HG03565 (cell line): ENCODE measurements at regions not wholly inside any gene's neighbourhood (a gene's known extent, or its start where the extent isn't known, plus 50 kb on each side); places are given as distances from the start of the nearest gene placed in this dataset.
"Not testable (repeated sequence)": the region's sequence is repeated elsewhere in the genome, so short reads cannot be mapped to it uniquely, and the experiment has no call there.

Source experiments
- ATAC-seq: cut with Tn5 transposase; IDR thresholded peaks from one replicate; pipeline ENCODE4 v1.9.1; 2021; ENCODE audit warnings: mild to moderate bottlenecking, moderate library complexity; ENCODE audit not compliant: unreplicated experiment

DNA sequence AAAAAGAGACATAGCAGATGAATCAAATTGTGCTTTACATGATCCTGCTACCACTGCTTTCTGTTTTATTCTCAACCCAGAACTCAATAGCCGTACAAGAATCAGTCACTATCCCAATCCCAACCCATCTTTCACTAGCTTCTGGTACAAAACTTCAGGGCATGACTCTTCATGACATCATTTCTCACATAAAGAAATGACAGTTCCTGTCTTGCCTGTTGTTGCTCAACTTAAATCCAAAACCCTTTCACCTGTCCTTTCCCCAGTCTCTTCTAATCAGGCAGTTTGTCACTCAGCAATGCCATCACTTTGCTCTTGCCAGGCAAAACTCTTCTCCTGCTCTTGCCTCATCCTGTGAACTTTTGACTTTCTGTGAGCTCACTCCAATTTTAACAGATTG is 962.8 kb downstream of the GALC start:
- no peak for ATAC-seq

DNA sequence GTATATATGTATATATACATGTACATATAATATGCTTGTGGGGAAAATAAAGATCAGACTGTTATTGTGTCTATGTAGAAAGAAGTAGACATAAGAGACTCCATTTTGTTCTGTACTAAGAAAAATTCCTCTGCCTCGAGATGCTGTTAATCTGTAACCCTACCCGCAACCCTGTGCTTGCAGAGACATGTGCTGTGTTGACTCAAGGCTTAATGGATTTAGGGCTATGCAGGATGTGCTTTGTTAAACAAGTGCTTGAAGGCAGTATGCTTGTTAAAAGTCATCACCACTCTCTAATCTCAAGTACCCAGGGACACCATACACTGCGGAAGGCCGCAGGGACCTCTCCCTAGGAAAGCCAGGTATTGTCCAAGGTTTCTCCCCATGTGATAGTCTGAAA is 972.9 kb downstream of the GALC start:
- not testable (repeated sequence) for ATAC-seq

DNA sequence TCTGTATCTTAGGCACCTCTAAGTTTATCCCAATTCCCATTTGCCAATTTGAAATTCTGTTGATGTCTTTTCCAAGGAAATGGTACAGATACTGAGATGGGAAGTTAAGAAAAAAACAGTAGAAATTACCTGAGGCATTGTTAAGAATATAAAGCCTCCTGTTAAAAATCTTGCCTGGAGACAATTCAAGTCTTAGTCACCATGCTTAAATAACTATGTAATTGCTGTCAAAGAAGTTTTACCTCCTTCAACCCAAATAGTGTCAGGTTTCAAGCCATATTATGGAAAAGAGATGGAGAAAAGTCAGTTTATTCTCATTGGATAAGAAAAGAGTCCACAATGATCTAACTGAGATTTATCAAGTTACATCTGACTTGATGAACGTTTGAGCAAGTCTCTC is 974.7 kb downstream of the GALC start:
- no peak for ATAC-seq

DNA sequence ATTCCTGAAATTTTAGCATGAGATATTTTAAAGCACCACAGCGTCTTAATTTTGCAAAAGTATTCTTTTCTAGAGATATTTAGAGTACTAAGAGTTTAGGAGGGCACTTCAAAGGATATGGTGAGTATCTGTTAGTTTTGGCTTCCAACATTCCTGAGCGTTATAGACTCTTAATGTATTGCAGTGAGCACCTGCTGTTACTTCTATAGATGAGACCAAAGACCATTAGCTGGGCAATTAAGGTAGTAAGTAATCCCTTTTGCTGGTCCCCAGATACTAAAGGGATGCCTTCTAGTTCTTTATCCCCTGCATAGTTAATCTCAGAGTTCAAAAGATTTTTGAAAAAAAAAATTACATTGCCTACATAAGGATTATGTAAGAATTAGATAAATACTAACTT is 975.6 kb downstream of the GALC start:
- ATAC-seq = no peak

DNA sequence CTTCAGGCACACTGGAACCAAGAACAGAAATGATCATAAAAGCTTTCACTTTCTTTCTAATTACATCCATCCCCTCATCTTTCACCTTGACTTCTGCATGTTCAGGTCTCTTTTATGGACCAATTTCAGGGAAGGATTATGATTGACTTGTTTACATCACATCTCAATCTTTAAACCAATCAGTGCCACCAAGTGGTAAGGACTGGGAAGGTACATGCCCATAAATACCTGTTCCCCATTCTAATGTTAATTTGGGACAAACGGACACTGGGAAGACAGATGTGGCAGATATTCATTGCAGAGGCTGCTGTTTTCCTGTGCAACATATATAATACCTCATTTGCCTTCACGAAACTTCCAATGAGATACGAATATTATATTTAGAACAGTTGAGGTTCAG is 978.1 kb downstream of the GALC start:
- ATAC-seq = no peak

DNA sequence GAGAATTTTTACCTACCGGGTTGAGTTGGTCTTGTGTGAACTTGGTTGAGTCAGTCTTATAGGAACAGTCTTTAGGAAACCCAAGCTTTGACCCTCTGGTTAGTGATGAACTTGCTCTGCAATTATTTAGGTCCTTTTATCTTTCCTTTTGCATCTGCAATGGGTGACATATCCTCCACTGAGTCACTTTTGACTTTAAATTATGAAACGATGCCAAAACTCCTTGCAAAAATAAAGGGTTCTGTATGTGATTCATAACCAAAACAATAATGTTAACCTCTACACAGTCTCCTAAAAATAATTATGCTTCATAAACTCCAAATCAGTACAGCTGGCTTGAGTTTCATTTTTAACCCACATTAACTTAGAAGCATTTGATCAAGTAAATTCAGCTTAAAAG is 979.4 kb downstream of the GALC start:
- ATAC-seq = no peak

DNA sequence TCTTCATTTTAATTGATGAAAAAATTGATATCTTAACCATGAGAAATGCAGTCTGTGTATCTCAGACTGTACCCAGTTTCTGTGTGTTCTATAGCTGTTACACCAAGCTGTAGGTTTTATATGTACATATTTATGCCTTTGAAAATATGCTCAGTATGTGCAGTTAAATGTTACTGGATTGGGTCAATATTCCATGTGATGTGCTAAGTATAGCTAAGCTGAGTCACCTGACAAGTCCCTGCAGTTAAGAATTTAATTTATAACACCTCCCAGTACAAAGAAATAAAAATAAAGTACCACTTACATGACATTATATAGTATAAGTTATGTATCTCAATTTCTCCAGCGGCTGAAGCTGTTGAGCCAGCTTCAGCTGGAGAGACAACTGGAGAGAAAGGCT is 984.0 kb downstream of the GALC start:
- no peak for ATAC-seq

DNA sequence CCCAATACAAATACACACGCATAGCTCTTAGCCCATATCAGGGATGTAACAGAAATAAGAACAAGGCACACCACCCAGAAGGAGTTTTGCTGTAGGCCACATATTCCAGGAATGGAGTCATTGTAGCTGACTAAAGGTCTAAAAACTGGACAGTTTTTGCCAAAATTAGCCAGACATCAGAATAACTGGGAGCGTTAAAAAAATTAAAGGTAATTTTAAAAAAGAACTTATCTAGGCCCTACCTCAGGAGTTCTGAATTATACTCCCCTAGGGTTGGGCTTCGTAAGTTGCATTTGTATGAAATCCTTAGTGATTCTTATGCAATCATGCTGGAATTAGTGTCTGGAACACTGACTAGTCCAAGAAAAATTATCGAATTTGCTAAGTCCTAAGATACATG is 987.7 kb downstream of the GALC start:
- ATAC-seq = no peak

DNA sequence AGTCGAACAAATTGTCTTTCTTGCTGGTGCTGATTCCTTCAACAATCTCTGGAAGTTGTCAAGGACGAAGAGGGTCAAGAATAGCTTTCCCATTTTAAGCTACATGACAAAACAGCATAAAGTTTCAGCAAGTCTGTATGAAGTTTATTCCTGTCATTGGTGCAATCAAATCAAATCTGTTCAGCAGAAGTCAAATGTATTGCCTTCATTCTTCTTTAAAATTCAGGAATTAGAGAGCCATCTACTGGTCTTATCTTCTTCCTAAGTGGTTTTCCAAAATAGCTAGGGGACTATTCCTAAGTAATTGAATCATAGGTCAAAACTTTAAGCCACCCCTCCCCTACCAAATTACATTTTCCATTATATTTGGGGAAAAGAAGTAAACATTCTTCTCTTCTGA is 990.2 kb downstream of the GALC start:
- no peak for ATAC-seq

DNA sequence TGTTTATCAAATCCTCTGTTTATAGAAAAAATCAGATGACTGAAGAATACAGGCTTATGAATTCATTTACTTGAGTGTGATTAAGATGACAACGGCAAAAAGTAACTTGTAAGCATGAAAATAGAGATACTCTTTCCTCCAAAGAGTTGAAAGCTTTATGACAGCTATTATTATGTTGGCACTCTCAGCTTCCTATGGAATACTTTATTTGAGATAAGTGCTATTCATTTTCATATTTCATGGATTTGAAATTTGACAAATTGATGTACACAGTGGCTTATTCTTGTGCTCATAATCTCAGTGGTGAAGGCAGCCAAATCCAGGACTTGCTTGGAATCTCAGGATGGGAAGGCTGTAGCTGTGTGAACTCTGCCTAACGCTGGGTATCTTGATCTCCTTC is 991.6 kb downstream of the GALC start:
- ATAC-seq = no peak

DNA sequence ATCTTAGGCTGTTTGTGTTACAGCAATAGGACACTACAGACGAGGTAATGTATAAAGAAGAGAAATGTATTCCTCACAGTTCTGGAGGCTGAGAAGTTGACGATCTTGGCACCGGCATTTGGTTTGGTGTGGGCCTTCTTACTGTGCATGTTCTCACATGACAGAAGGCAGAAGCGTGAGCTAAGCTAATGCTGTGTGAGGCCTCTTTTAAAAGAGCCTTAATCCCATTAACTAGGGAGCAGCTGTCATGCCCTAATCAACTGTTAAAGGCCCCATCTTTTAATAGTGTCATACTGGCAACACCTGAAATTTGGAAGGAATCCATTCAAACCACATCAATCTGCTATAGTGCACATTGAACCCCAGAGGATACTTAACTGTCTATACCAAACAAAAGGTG is 992.9 kb downstream of the GALC start:
- no peak for ATAC-seq

DNA sequence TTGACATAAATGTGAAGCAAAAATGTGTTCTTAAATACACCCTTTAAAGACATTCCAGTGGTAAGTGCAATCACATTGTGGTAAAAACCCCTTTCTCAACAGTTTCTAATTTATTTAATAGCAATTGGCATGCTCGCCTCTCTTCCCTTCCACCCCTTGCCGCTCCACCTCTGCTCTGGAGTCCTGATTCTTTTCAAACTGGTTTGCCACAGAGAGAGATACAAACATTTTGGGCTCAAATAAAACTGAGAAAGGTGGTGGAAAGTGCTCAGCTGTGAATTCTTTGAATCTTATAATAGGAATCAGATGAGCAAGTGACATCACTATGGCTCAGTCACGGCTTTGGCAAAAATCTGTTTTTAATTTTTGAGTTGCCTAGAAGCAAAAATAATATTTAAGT is 993.9 kb downstream of the GALC start:
- ATAC-seq = no peak

DNA sequence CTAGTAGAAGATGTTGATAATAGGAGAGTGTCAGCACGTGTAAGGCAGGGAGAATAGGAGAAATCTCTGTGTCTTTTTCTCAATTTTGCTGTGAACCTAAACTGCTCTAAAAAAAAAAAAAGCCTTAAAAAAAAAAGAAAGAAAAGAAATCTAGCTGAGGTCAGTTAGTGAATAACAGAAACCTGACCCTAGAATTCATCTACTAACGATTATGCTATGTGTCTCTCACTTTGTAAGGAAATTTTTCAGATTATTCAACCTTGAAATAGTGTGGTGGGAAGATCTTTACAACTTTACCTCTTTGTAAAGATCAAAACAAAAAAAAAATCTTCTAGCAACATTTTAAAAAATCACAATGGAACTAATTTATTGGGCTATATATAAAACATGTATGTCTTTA is 995.7 kb downstream of the GALC start:
- no peak for ATAC-seq

DNA sequence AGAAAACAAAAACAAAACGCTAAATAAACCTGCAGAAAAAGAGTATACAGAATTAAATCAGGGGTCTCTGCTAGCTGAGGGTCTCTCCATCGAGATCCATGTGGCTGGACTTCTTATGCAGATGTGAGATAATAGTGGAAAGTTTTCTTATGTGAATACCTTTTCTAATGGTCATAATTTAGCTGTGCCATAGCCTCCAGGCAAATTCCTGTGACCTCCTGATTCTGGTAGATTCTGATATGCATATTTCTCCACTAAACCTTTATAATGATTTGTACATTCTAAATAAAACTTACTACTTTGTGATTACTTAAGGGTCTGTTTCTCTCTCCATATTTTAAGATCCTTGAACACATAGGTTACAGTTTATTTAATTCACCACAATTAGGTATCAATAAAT is 1002.6 kb downstream of the GALC start:
- no peak for ATAC-seq

DNA sequence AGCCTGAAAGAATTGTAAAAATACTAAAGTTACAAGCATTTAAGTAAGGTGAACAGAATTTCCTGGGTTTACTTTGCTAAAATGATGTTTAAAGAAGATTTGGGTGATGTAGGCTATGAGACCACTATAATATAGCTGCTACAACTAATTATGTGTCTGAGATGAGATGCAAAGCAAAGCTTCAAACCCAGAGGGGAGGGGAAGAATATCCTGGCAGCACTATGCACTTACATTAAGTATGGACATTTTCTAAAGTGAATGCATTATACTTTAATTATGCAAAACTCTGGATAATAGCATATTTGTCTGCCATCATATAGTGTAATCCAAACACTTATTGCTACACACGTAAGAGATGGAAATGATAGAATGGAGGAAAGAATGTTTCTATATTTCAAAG is 1003.7 kb downstream of the GALC start:
- no peak for ATAC-seq

DNA sequence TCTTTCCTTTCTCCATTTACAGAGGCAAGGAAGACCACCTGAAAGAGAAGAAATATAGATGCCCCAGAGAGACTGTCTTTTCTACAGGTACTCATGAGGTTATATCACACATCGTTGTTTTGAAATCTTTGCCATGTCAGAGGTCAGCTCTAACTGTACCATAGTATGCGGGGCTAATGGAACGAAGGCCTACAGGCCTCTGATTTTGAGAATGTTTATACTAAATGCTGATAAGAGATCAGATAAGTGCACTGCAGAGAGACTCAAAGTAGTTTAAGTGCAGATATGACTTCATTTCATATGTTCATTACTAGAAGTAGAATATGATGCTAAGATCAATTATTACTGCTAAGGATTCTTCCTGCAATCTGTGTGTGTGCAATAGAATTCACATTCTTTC is 1005.0 kb downstream of the GALC start:
- ATAC-seq = no peak

DNA sequence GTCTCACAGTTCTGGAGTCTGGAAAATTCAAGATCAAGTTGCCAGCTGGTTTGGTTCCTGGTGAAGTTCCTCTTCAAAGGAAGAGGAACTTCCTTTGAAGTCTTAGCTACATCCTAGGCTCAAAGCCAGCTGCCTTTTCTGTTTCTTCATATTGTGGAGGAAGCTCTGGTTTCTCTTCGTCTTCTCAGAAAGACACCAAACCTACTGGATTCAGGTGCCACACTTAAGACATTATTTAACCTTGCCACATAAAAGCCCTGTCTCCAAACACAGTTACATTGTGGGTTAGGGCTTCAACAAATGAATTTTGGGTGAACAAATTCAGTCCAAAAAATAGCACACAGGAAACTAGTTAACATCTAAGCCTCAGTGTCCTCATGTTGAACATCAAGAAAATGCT is 1019.8 kb downstream of the GALC start:
- no peak for ATAC-seq

DNA sequence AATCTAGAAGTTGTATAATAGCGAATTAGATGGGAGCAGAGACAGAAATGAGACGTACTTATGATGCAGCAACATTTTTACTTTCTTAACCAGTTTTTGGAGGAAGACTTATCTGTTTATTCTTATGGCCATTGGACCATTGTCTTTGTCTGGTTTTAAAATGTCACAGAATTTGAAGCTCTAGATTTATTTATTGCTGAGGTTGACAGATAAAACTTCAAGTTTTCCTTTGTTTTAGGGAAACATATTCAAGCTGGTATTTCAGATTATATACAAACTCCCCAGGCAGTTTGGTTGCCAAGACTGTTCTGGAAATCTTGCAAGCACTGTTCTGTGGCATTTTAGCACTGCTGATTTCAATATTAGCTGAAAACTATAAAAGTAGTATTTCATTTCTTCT is 1021.7 kb downstream of the GALC start:
- no peak for ATAC-seq

DNA sequence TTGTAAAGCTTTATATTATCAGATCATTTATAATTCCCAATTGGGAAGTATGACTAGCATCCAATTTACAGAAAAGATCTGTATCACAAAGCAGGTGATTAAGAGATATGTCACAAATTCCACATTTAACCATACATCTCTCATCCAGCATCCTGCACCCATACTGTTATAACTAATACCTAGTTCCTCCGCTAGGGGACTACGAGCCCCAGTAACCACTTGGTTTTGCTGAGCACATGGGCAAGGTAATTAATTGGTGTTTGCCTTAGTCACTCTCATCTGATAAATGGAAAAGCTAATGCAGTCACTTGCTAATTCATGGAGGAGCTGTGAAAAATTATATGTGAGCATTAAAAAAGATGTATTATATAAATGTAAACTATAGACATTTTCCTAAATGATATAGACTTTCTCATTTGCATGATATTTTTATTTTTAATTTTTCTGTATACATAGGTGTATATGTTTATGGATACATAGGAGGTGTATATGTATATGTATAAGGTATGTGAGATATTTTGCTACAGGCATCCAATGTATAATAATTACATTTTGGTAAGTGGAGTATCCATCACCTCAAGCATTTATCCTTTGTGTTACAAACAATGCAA is 1031.8 kb downstream of the GALC start:
- peak; percentile 49 for ATAC-seq

DNA sequence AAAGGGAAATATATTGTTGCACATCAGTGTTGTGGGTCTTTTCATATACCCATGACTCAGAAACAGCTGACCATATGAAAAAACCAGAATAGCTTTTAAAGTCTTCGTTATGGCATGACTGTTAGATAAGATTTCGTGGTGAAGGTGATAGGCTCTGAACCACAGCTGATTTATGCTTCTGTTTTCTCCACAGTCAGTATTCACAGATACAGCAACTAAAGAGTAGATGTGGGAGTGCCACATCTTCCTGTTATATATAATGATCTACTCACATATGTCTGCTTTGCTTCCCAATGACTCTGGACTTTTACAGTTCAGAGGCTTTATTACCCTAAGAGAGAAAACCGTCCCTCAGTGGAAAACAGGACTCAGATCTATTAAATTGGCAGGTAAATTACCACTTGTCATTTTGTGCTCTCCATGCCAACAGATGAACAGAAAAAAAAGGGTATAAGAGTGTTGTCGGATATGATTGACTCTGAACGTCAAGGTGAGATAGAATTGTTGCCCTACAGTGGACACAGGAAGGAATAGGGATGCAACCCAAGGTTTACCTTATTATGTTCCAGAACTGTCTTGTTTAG is 1037.1 kb downstream of the GALC start:
- ATAC-seq = no peak

DNA sequence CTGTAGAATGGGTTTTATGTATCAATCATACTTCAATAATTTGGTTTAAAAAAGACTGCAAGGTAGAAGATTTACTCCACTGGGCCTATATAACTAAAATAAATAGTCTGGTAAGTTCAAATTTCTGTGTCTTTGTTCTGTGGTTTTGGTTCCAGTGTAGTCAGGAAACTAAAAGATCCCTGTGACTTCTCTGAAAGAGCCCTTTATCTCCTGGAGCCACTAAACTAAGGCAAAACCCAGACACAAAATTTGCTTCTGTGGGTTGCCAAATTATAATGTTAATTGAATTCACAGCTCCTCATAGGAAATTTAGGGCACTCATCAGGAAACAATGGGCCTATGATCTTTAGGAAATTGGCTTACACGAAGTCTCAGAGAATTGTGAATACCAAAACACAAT is 1038.4 kb downstream of the GALC start:
- no peak for ATAC-seq

DNA sequence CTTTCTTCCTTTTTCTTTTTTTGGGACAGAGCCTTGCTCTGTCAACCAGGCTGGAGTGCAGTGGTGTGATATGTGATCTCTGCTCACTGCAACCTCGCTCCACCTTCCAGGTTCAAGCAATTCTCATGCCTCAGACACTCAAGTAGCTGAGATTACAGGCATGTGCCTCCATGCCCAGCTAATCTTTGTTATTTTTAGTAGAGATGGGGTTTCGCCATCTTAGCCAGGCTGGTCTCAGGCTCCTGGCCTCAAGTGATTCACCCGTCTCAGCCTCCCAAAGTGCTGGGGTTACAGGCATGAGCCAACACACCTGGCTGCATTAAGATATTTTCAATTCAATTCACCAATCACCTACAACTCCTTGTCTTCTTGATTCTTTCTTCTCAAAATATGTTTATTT is 1046.5 kb downstream of the GALC start:
- ATAC-seq = no peak

DNA sequence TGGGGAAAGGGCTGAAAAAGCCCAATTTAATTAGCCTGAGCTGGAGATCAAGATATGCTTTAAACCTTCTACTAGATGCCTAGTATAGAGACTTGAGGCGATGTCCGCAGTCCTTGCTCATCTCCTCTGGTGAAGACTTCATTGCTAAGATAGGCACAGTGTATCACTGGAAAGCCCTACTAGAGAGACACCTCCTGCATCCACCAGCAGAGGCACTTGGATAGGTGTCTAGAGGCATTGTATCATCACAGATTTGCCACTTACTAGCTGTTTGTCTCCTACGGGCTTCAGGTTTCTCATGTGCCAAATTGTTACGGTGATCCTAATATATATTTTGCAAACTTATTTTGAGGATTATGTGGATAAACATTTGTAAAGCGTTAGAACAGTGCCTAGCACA is 1048.5 kb downstream of the GALC start:
- no peak for ATAC-seq
